HG03520 (cell line): ENCODE measurements at regions not wholly inside any gene's neighbourhood (a gene's known extent, or its start where the extent isn't known, plus 50 kb on each side); places are given as distances from the start of the nearest gene placed in this dataset.
A peak's percentile ranks its signal among the peaks of the same experiment; 100 is the strongest.
"Not testable (repeated sequence)": the region's sequence is repeated elsewhere in the genome, so short reads cannot be mapped to it uniquely, and the experiment has no call there.

Experiments used
- ATAC-seq: cut with Tn5 transposase; IDR thresholded peaks from one replicate; pipeline ENCODE4 v1.9.1; 2021; ENCODE audit warnings: mild to moderate bottlenecking, moderate library complexity; ENCODE audit not compliant: unreplicated experiment

DNA sequence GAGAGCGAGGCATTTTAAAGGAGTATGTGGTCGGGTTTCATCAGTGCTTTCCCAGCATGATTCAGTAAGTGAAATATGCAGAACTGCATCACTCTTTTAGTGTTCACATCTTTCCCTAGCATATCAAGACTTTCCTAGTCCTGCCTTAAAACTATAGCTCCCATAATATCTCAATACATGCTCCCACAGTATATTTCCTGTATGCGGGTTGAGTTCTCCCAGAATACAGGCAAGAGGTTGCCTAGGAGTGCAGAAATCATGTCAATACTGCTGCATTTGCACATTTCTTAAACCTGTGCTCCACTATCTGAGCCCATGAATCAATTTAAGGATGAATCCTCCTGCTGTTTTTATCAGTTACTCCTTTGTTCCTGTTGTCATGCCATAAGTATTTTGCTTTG, 386.6 kb upstream of the SLC35B3 start:
- ATAC-seq: no peak

DNA sequence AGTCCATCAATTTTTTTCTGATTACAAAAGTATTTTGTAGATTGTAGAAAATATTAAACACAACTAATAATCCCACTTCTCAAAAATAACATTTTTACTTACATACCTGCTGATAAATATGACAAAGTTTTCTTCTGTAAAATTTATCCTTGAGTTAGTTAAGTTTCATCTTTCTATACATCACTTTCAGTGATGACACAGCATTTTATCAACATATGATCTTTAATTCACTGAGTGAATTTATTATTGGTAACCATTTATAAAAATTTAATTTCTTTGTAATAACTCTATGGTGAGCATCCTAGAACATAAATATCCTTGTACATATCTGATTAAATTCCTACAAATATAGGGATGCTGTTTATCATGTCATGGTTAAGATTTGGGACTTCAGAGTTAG, 385.0 kb upstream of the SLC35B3 start:
- no peak for ATAC-seq

DNA sequence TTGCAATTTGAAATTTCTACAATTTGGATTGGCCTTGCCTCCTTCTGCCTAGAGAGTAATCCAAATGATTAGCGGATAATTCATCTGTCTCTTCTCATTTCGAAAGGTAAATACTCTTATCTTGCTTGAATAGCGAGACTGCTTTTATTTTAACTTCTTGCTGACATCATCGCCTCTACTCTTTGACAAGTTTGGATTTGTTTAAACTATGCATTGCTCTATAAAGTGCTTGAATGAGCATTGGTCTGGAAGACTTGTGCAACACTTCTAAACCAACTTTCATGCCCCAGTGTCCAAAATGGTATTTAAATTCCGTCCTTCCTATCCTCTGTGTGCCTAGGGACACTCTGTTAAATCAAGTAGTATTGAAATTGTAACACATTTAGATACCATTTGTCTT, 384.1 kb upstream of the SLC35B3 start:
- no peak for ATAC-seq

DNA sequence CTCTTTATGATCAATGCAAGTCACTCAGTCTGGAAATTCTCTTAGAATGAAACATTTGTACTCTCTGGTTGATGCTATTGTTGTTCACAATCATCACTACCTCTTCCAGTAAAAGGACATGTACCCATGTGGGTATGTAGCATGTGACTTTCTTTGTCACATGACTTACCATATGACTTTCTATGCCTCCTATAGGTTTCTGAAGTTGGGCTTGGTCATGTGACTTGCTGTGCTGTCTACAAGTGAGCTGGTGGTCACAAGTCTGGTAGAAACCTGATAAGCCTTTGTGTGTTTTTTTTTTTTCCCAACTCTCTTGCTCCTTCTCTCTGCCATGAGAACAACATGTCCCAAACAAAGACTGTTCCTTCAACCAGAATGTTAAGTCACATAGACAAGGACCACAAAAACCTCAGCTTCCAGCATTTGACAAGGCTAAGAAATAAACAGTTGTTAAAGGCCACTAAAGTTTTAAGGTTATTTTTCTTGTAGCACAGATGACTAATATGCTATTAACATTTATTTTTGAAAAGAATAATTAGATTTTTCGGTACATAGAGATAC, 379.2 kb upstream of the SLC35B3 start:
- no peak for ATAC-seq

DNA sequence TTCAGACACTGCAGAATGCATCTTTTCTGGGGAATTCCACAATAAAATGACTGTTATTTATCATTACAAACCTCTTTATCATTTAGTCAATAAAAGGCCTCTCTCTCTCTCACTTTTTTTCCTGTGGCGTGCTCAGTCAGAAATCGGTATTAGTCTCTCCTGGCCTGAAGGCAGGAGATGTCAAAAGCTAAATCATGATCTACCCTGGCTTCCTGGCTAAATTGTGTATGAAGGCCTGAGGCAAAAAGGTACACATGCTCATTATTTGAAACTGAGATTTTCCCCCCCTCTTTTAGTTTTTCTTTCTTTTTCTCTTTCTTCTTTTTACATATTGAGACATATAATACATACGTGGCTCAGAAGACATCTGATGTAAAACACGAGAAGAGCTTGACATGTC, 375.0 kb upstream of the SLC35B3 start:
- ATAC-seq: no peak

DNA sequence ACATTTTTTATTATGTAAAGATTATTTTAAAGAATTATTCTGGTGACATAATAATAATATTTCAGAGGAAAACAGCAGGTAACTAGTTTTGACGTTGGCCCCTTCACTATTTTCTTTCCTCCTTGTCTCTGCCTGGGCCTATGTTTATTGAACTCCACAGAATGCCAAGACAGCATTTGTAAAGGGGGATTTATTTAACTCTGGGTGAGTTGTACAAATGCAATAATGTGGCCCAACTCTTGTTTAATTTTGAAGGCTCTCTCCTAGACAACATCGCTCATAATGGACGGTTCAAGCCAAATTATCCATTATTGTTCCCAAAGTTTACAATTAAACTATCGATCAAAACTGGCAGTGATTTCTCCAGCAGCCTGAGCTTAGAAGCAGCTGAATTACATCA, 374.3 kb upstream of the SLC35B3 start:
- ATAC-seq: no peak

DNA sequence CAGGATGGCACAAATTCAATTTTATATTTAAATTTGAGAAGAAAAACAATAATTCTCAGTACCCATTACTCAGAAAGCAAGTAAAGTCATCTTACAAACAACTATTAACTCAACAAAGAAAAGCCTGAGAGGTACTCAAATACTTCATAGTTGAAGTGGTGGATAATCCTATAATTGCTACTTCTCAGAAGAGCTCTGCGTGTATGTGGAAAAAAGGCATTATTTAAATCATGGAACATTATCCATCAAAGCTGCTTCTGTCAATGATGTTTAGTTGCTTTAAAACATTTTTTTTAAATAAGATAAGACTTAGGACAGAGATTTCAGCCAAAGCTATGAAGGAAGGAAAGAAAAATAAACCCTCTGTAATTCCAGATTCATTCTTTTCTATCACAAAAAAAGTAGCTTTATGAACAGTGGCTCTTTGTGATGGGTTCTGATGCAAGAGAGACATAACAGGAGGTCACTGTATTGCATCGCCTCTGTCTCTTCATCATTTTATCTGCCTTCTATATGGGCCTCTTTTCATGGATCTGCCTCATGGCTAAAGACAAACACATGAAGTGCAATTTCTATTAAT, 367.9 kb upstream of the SLC35B3 start:
- no peak for ATAC-seq

DNA sequence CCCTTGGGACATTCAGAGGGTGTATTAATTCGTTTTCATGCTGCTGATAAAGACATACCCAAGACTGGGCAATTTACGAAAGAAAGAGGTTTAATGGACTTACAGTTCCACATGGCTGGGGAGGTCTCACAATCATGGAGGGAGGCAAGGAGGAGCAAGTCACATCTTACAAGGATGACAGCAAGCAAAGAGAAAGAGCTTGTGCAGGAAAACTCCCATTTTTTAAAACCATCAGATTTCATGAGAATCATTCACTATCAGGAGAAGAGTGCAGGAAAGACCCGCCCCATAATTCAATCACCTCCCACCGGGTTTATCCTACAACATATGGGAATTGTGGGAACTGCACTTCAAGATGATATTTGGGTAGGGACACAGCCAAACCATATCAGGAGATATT, 367.1 kb upstream of the SLC35B3 start:
- not testable (repeated sequence) for ATAC-seq

DNA sequence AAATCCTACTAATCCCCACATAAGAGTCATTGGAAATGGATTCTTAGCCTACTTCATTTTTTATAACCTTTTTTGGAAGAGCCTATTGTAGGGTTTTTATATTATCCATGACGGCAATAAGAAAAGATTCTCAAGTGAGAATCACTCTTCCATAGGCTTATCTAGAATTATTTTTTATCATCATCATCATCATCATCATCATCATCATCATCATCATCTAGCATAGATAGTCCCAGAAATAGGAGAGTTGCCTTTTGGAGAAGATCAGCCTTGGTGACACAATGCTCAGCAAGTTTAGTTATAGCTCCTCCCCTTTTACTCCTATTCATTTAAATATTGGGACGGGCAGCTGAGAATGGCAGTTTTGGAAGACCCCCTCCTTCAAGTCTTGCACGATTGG, 359.1 kb upstream of the SLC35B3 start:
- no peak for ATAC-seq

DNA sequence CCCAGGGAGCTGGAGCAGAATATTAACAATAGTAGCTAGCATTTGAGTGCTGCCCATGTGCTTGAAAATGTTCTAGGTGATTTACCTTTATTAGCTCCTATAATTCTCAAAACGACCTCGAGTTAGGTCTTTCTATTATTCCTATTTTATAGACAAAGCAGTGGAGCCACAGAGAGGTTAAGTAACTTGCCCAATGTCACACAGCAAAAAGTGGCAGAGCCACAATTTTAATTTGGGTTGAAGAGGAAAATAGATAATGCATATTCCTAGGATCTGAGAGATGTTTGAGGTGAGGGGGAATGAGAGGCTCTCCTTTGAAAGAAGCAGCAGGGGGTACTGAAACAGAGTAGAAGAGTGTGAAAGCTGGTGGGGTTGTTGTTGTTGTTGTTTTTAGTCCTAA, 354.5 kb upstream of the SLC35B3 start:
- ATAC-seq: no peak

DNA sequence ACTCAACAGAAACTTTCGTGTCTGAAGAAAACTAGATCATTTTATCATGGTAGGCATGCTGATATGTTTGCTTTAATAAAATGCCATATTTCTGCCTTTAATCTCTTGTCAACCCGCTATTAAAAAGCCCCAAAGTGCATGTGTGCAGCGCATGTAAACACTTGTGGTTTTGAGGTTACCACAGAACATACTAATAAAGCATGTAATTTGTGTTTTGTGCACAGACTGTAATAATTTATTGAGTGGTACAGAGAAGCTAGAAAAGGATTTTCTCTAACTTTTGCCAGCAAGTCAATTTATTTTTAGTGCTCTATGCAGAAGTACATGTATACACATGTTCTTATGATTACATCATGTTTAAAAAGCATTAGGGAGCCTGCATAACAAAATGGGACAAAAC, 349.9 kb upstream of the SLC35B3 start:
- no peak for ATAC-seq

DNA sequence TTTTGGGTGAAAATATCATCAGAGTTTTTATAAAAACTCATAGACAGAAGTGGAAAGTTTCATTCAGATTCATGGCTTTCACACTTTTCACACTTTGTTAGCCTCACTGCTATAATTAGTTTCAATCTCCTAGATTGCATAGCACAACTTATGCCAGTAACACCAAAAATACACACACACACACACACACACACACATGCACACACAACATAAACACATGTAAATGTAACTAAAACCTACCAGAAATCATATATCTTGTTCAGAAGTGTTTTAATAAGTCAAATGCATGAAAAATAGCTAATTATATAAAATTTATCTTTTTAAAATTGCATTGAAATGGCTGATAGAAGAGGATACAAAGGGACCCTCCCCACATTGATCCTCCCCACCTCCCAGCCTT, 347.8 kb upstream of the SLC35B3 start:
- no peak for ATAC-seq

DNA sequence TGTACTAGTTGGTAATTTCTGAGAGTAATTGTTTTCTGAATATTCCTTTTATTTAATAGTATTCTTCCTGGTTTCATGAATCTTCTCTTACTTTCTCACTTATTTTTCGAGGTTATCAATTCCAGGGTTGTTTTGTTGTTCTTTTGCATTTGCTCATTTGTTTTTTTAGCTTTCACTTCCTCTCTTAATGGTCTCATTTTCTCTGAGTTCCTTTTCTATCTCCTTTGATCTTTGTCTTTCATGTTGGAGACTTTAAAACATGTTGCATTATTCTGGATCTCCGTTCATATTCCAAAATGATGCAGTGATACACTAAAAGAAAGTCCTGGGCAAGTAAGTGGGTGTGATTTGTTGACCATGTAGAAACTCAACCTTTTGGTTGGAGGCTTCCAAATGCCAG, 345.3 kb upstream of the SLC35B3 start:
- no peak for ATAC-seq

DNA sequence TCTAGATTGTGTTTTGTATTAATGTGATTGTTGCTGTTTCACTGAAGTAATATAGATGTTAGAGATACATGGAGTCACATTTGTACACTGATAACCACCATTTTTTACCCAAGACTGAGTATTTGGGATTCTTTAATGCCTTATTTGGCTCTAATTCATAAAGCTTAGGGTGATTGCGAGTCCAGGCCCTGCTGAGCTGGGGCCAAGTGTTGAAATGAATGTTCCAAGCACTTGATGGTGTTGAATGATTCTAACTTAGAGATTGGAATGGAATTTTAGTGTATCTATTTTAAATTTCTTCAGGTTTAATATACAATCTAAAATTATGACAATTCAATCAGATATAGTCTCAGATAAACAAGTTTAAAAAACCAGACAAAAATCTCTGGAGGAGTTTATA, 329.4 kb upstream of the SLC35B3 start:
- ATAC-seq: no peak

DNA sequence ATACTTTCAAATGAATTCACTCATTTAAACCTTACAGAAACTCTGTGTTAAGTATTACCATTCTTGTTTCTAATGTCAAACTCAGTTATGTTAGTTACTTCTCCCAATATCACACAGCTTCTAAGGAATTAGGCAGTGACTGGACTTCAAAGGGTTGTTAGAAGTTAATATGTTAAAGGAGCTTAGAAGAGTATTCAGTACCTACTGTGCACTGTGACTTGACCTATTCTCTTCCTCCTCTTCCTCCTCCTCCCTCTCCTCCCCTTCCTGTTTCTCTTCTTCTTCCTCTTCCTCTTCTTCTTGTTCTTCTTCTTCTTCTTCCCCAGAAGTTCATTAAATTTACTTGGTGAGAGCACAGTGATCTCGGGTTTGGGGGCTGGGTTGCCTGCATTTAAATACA, 325.6 kb upstream of the SLC35B3 start:
- ATAC-seq: no peak

DNA sequence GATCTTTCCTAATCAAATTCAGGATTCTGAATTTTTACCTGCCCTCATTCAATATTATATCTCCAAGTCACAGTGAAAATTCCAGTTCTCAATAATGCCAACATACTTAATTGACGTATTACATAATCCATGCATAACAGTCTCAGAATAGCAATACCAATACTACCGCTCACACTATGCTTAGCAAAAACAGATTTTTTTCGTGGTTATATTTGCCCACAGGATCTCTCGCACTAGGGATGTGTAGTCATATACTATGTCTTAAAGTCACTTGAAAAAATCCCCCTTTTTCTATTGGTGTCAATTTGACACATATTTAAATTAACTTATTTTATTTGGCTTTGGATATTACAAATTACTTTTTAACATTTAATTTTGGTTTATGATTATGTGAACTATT, 323.1 kb upstream of the SLC35B3 start:
- no peak for ATAC-seq

DNA sequence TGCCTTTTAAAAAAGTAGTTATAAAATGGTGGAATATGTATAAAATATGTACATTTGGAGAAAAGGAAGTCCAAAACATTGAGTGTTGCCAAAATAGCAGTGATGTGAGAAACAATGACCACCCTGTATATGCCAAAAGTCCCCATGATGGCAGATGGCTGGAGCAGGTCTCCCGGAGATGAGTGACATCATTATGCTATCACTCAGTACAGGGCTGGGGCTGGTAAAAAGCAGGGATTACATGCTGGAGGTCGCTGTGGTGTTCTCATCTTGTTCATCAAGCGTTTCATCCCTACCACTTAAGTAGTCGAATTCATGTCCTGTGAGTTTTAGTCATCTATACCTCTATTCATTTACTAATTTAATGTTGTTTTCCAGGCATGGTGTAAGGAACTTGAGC, 315.3 kb upstream of the SLC35B3 start:
- no peak for ATAC-seq

DNA sequence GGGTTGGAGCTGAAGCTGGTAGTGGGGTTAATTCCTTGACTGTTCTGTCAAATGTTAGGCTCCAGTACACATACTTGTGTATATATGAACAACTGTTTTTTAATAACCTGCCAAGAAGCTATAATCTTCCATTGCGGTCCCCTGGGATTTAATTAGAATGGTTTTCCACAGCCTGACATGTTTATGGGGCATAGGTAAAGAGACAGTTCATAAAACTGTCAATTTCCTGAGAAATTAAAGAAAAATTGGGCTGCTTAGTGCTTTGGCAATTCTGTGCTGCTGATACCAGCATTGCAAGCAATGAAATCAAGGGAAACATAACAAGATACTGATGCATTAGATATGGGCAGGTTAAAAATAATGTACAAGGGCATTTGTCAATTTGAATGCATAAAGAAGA, 314.1 kb upstream of the SLC35B3 start:
- ATAC-seq: no peak

DNA sequence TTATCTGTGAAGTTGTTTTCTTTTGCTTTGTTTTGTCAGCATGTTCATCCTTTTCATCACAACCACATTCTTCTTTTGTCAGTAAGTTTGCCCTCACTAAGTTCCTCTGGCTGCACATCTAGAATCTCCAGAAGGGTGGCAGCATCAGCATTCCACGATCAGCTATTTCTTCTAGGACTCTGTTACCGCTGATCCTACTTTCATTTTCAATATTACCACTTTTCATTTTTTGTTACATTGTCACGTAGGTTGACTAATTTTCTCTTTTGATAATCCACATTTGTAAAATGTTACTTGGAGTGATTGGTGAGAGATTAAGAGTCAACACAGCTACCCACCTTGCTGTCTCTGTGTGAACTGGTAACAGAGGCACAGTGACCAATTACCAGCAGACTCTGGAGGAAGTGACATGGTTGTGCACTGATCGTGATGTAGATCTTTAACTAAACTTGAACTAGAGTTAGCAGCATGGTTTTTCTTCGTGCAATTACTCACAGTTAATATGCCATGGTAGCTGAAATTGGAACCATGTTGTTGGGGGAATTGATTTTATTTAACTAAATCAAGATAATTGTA, 307.9 kb upstream of the SLC35B3 start:
- ATAC-seq: peak; percentile 88

DNA sequence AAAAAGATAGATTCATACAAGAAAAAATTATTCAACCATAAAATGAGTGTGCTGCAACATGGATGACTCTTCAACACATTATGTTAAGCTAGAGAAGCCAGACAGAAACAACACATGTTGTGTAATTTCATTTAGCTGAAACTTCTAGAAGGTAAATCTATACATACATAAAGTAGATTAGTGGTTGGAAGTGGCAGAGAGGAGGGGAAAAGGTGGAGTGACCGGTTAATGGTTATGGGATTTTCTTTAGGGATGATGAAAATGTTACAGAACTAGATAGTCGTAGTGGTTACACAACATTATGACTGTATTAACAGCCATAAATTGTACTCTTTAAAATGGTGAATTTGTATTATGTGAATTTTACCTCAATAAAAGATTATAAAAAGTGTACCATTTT, 304.1 kb upstream of the SLC35B3 start:
- ATAC-seq: no peak

DNA sequence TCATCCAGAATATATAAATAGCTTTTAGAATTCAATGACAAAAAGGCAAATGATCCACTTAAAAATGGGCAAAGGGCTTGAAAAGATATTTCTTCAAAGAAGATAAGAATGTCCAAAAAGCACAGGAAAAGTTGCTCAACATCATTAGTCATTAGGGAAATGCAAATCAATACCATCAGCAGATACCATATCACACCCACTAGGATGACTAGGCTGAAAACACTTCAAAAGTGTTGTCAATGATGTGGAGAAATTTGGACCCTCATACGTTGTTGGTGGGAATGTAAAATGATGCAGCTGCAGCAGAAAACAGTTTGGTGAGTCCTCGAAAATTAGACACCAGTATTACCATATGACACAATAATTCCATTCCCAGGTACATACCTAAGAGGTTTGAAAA, 303.6 kb upstream of the SLC35B3 start:
- ATAC-seq: no peak

DNA sequence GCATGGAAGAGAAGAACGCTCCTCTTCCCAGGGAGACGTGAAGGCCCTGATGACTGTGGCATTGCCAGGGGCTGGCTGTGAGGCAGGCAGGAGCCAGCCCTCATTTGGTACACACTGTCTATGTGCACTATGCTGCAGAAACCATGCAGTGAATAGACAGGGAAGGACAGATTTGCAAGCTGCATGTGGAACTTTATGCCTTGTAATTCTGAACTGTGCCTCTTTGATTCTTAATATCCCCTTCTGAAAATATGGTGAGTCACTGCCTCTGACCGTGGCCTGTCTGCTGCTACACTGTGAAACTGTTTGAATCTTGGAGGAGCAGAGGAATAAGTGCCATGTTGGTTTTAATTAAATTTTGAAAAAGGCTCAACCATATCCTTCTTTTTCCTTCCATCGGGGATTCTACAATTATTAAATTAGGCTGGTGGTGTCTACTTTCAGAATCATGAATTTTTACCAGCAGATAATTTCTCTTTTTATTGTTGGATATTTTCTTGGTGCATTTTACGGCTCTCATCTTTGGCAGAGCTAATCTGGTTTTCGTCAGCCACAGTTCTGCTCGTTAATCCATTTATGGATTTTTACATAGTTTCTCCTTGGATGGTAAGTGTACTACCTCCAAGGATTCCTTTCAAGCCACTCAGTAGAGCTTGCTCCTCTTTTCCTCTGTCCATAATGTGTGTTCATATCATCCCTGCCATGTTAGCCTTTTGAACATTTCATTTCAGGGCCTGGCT, 301.0 kb upstream of the SLC35B3 start:
- no peak for ATAC-seq
